HepG2 (cell line): ENCODE measurements at regions not wholly inside any gene's neighbourhood (a gene's known extent, or its start where the extent isn't known, plus 50 kb on each side); places are given as distances from the start of the nearest gene placed in this dataset.

Experiments
- AGO1 ChIP-seq: fragments of 200-400 bp; formaldehyde crosslinking; IDR thresholded peaks from 2 replicates; pipeline ENCODE4 v1.6.1; 2017; ENCODE audit warnings: mild to moderate bottlenecking, low read depth, low read length, moderate library complexity; ENCODE audit not compliant: poor library complexity, severe bottlenecking
- BHLHE40 ChIP-seq: IDR thresholded peaks from 2 replicates; pipeline ENCODE4 v1.6.1; 2011; ENCODE audit warnings: low read length, improper control_type of control experiment
- DNMT1 ChIP-seq: sonication (generic); formaldehyde crosslinking; IDR thresholded peaks from 2 replicates; pipeline ENCODE4 v1.5.1; 2020; ENCODE audit warnings: mild to moderate bottlenecking, missing genetic modification reagents
- GTF2F1 ChIP-seq: fragments of 150-350 bp; IDR thresholded peaks from 2 replicates; pipeline ENCODE4 v1.6.1; 2014; ENCODE audit warnings: low read length
- KLF13 ChIP-seq: sonication (generic); formaldehyde crosslinking; IDR thresholded peaks from 2 replicates; pipeline ENCODE4 v1.4.0; 2020; ENCODE audit warnings: mild to moderate bottlenecking, missing genetic modification reagents
- POLR2A ChIP-seq, 2 experiments: IDR thresholded peaks; 2 replicates each; pipeline ENCODE4 v1.6.1; 2011; ENCODE audit warnings: low read depth in 2 of 2, low read length in 2 of 2, mild to moderate bottlenecking in 1 of 2, moderate library complexity in 1 of 2; ENCODE audit not compliant: insufficient read depth in 1 of 2
- RBFOX2 ChIP-seq: fragments of 200-400 bp; formaldehyde crosslinking; IDR thresholded peaks from 2 replicates; pipeline ENCODE4 v1.6.1; 2017; ENCODE audit warnings: low read depth, mild to moderate bottlenecking, low read length
- SMC3 ChIP-seq: IDR thresholded peaks from 2 replicates; pipeline ENCODE4 v1.6.1; 2011; ENCODE audit warnings: low read length, improper control_type of control experiment
- SRF ChIP-seq: IDR thresholded peaks from 2 replicates; pipeline ENCODE4 v1.6.1; 2011; ENCODE audit warnings: mild to moderate bottlenecking, low read depth, low read length, moderate library complexity
- ZNF224 ChIP-seq: sonication (generic); formaldehyde crosslinking; IDR thresholded peaks from 2 replicates; pipeline ENCODE4 v1.5.0; 2020; ENCODE audit warnings: mild to moderate bottlenecking, missing genetic modification reagents
- TF ChIP-seq, protein P1 (sequence below): sonication (generic); formaldehyde crosslinking; IDR thresholded peaks from 2 replicates; pipeline ENCODE4 v1.5.0; 2020; ENCODE audit warnings: missing genetic modification reagents, mild to moderate bottlenecking, borderline replicate concordance
- TF ChIP-seq, protein P2 (sequence below): sonication (generic); formaldehyde crosslinking; IDR thresholded peaks from 2 replicates; pipeline ENCODE4 v1.5.0; 2020; ENCODE audit warnings: mild to moderate bottlenecking, missing genetic modification reagents, moderate library complexity

DNA sequence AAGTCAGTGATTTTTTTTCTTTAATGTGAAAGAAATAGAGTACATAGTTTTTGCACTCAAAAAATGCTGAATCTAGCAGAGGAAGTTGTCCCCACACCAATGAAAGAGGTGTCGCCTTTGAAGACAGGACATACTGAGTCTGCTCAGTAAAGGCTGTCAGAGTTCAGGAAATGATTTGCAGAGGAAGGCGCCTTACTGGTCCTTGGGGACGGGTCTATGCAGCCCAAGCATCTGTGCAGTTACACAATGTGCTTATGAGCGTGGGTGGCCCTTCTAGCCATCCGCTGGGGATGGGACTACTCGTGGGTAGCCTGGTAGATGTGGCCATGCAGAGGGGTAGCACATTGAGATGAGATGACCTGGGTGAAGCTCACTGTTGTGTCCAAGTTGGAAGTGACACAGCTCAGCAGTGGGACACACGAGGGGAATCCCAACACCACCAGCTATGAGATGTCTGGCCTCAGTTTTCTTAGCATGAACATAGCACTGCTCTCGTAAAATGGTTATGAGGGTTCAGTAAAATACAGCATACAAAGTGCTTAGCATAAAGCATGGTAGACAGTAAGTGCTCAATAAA, 116.5 kb upstream of the RBPJ start:
- TF ChIP-seq AGO1 = no peak
- TF ChIP-seq RBFOX2 = no peak
- TF ChIP-seq, protein P1, sequence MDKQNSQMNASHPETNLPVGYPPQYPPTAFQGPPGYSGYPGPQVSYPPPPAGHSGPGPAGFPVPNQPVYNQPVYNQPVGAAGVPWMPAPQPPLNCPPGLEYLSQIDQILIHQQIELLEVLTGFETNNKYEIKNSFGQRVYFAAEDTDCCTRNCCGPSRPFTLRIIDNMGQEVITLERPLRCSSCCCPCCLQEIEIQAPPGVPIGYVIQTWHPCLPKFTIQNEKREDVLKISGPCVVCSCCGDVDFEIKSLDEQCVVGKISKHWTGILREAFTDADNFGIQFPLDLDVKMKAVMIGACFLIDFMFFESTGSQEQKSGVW (CRISPR knock-in tag) = no peak
- TF ChIP-seq SRF = no peak
- no peak for TF ChIP-seq KLF13 (CRISPR knock-in tag)
- no peak for TF ChIP-seq GTF2F1
- no peak for TF ChIP-seq POLR2A (IDR thresholded peaks at IDR 0.05; ENCODE audit: insufficient read depth in 1 of 2, low read depth in 2 of 2, low read length in 2 of 2)
- TF ChIP-seq SMC3 = no peak
- TF ChIP-seq, protein P2, sequence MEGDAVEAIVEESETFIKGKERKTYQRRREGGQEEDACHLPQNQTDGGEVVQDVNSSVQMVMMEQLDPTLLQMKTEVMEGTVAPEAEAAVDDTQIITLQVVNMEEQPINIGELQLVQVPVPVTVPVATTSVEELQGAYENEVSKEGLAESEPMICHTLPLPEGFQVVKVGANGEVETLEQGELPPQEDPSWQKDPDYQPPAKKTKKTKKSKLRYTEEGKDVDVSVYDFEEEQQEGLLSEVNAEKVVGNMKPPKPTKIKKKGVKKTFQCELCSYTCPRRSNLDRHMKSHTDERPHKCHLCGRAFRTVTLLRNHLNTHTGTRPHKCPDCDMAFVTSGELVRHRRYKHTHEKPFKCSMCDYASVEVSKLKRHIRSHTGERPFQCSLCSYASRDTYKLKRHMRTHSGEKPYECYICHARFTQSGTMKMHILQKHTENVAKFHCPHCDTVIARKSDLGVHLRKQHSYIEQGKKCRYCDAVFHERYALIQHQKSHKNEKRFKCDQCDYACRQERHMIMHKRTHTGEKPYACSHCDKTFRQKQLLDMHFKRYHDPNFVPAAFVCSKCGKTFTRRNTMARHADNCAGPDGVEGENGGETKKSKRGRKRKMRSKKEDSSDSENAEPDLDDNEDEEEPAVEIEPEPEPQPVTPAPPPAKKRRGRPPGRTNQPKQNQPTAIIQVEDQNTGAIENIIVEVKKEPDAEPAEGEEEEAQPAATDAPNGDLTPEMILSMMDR (CRISPR knock-in tag) = no peak
- TF ChIP-seq BHLHE40 = no peak
- no peak for TF ChIP-seq DNMT1 (CRISPR knock-in tag)
- no peak for TF ChIP-seq ZNF224 (CRISPR knock-in tag)
